ENCODE measurements at regions not wholly inside any gene's neighbourhood (a gene's known extent, or its start where the extent isn't known, plus 50 kb on each side); places are given as distances from the start of the nearest gene placed in this dataset.

DNA sequence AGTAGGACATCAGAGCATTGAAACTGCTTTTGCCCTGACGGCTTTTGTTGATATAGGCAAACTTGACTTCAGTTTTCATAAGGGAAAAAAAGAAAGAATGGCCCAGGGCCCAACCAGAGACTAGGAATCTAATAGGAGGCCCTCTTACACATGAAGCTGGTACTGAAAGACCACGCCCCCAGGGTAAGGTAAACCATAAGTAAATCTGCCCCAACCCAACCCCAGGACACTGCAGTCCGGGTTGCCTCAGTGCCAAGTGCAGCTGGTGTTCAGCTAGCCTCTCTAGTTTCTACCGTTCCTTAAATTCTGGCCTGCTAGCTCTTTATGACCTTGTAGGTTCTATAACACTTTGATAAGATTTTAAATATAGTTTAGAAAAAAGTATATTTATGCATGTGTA, 136.7 kb downstream of the AQP9 start:
- DNase-seq = no peak
- Histone ChIP-seq H3K4me1 (peaks cover 3% of the 10 kb centered on the region), H3K36me3 (no peaks in the 10 kb centered on the region), H3K27ac (replicated peaks) (no peak overlapping the region), H3K9me3 (replicated peaks) (peaks cover 18% of the 10 kb centered on the region), H3K4me3 (no peak overlapping the region), H3K27me3 (ENCODE audit: low read depth) (no peaks in the 10 kb centered on the region)
- TF ChIP-seq, protein P1, sequence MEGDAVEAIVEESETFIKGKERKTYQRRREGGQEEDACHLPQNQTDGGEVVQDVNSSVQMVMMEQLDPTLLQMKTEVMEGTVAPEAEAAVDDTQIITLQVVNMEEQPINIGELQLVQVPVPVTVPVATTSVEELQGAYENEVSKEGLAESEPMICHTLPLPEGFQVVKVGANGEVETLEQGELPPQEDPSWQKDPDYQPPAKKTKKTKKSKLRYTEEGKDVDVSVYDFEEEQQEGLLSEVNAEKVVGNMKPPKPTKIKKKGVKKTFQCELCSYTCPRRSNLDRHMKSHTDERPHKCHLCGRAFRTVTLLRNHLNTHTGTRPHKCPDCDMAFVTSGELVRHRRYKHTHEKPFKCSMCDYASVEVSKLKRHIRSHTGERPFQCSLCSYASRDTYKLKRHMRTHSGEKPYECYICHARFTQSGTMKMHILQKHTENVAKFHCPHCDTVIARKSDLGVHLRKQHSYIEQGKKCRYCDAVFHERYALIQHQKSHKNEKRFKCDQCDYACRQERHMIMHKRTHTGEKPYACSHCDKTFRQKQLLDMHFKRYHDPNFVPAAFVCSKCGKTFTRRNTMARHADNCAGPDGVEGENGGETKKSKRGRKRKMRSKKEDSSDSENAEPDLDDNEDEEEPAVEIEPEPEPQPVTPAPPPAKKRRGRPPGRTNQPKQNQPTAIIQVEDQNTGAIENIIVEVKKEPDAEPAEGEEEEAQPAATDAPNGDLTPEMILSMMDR (IDR thresholded peaks at IDR 0.05; ENCODE audit: borderline replicate concordance) = no peak
- intact Hi-C loops (cut with micrococcal nuclease) = no loop called here

DNA sequence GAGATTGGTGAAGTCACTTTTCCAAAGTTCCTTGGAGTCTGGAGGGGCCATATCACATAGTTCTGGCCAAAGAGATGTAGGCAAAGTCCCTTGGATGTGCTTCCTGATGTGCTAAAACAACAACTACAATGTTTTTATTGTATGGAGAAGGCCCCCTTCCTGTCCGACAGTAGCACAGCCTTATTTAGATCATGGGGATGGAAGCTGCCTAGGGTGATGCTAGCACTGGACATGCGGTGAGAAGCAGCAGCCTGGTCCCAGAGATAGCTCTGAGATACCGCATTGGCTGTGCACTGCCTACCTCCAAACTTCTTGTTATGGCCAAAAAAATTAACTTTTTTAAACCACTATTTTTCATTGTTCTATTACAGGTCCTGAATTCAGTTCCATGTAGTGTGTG, 137.6 kb downstream of the AQP9 start:
- no peak for DNase-seq
- no peaks in the 10 kb centered on the region for H3K36me3 ChIP-seq
- peaks cover 18% of the 10 kb centered on the region for H3K9me3 ChIP-seq (replicated peaks)
- no peaks in the 10 kb centered on the region for H3K27me3 ChIP-seq (ENCODE audit: low read depth)
- H3K4me3 ChIP-seq = no peak overlapping the region
- TF ChIP-seq, protein P1 (IDR thresholded peaks at IDR 0.05; ENCODE audit: borderline replicate concordance) = no peak
- intact Hi-C loops (cut with micrococcal nuclease) = no loop called here
- no peaks in the 10 kb centered on the region for H3K4me1 ChIP-seq
- no peak overlapping the region for H3K27ac ChIP-seq (replicated peaks)

DNA sequence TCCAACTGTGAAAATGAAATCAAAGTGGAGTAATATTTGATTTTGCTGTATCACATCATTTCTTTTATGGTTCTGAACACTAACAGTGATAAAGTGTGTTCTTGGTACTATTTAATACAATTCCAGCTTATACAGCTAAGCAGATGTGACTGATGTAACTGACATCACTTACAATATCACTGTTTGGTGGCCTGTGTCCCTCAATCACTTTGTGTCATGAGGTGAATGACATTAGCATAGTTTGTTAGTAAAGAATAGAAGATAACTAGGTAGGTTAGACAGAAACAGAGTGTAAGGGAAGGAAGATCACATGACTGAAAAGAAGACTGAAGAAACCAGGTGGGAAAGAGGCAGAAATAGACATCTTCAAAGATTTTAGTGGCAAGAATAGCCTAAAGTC, 138.7 kb downstream of the AQP9 start:
- TF ChIP-seq, protein P1 (IDR thresholded peaks at IDR 0.05; ENCODE audit: borderline replicate concordance) = no peak
- Histone ChIP-seq H3K9me3 (replicated peaks) (peaks cover 6% of the 10 kb centered on the region), H3K36me3 (no peaks in the 10 kb centered on the region), H3K27me3 (ENCODE audit: low read depth) (no peaks in the 10 kb centered on the region), H3K4me3 (no peak overlapping the region), H3K27ac (replicated peaks) (no peak overlapping the region), H3K4me1 (no peaks in the 10 kb centered on the region)
- intact Hi-C loops (cut with micrococcal nuclease) = no loop called here
- no peak for DNase-seq

DNA sequence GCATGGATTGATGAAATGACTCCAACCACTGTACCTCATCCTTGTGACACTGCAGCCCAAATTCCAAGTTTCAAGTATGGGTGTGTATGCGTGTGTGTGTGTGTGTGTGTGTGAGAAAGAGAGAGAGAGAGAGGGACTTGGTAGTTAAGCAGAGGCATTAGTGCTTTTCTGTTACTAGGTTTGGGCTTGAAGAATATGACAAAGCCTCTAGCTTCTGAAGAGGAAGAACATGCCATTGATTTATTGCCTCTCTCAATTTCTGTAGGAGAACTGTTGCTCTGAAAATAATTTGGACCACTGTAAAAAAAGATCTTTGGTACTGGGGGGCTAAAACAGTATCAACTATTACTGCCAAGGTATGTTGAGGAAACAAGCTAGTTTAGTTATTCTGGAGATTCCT, 139.2 kb downstream of the AQP9 start:
- intact Hi-C loops (cut with micrococcal nuclease) = no loop called here
- no peak overlapping the region for H3K27ac ChIP-seq (replicated peaks)

DNA sequence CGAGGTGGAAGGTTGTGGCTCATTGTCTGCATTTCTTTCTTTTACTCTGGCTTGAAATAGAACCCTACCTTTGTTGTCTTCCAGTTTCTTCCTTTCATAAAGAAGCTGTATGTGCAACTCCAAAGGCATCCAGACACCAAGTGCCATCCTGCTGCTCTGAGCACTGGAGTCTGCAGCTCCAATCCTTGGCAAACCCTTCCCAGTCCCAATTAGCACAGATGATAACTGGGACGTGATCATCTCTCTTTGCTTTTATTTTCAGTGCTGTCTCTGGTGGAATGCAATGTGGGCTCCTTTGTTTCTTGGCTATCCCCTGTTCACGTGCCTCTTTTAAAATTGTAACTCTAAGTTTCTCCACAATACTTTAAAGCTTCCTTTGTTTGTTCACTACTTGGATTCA, 140.9 kb downstream of the AQP9 start:
- Histone ChIP-seq H3K4me1 (no peaks in the 10 kb centered on the region), H3K27me3 (ENCODE audit: low read depth) (no peaks in the 10 kb centered on the region), H3K27ac (replicated peaks) (no peak overlapping the region), H3K4me3 (no peak overlapping the region), H3K36me3 (no peaks in the 10 kb centered on the region), H3K9me3 (replicated peaks) (no peaks in the 10 kb centered on the region)
- intact Hi-C loops (cut with micrococcal nuclease) = no loop called here
- TF ChIP-seq, protein P1 (IDR thresholded peaks at IDR 0.05; ENCODE audit: borderline replicate concordance) = no peak
- DNase-seq = no peak

More for the DNA sequence above, 139.2 kb downstream of the AQP9 start:
- TF ChIP-seq, protein P1 (IDR thresholded peaks at IDR 0.05; ENCODE audit: borderline replicate concordance) = no peak
- Histone ChIP-seq H3K4me1 (no peaks in the 10 kb centered on the region), H3K36me3 (no peaks in the 10 kb centered on the region), H3K9me3 (replicated peaks) (peaks cover 5% of the 10 kb centered on the region), H3K27me3 (ENCODE audit: low read depth) (no peaks in the 10 kb centered on the region), H3K4me3 (no peak overlapping the region)
- no peak for DNase-seq

DNA sequence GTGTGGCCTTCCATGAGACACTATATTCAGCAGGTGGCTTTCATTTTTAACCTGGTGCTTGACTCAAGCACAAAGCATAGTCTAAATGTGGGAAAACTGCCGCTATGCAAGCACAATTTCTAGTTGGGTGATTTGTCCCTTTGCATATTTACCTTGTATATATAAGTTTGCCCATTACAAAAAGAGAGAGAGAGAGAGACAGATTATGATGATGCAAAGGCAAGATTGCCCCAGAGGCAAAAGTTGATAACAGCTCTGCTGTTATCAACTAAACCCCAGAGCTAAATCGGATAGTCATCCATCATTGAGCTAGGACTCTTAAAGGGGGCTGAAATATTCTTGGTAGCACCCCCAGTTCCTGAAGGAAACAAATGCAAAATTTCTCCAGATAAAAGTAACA, 141.5 kb downstream of the AQP9 start:
- Histone ChIP-seq H3K36me3 (no peaks in the 10 kb centered on the region), H3K27ac (replicated peaks) (no peak overlapping the region), H3K4me1 (no peaks in the 10 kb centered on the region), H3K27me3 (ENCODE audit: low read depth) (no peaks in the 10 kb centered on the region), H3K4me3 (no peak overlapping the region), H3K9me3 (replicated peaks) (no peaks in the 10 kb centered on the region)
- DNase-seq = no peak
- intact Hi-C loops (cut with micrococcal nuclease) = no loop called here
- TF ChIP-seq, protein P1 (IDR thresholded peaks at IDR 0.05; ENCODE audit: borderline replicate concordance) = no peak
